Smooth muscle cell (in vitro differentiated cells): ENCODE measurements at regions not wholly inside any gene's neighbourhood (a gene's known extent, or its start where the extent isn't known, plus 50 kb on each side); places are given as distances from the start of the nearest gene placed in this dataset.

Experiments
- DNase-seq: peaks from one replicate; lab custom pipeline; 2025; ENCODE audit not compliant: unreplicated experiment; lab: John Stamatoyannopoulos, UW
- H2AFZ ChIP-seq: fragments of 200-600 bp; sonication (generic); 2 replicates; pipeline ENCODE4 v1.6.0; 2016; ENCODE audit warnings: antibody characterized with exemption, low read depth, mild to moderate bottlenecking
- H3F3A ChIP-seq: fragments of 200-600 bp; sonication (generic); 2 replicates; pipeline ENCODE4 v1.6.0; 2017; ENCODE audit warnings: antibody characterized with exemption, low read depth
- H3K27ac ChIP-seq: fragments of 200-600 bp; sonication (generic); 2 replicates; pipeline ENCODE4 v1.5.1; 2016; ENCODE audit warnings: low read depth, mild to moderate bottlenecking
- H3K27me3 ChIP-seq: fragments of 200-600 bp; sonication (generic); 2 replicates; pipeline ENCODE4 v1.6.1; 2016; ENCODE audit warnings: low read depth, mild to moderate bottlenecking
- H3K36me3 ChIP-seq: fragments of 200-600 bp; sonication (generic); 2 replicates; pipeline ENCODE4 v1.5.1; 2016; ENCODE audit warnings: low read depth
- H3K4me1 ChIP-seq: fragments of 200-600 bp; sonication (generic); 2 replicates; pipeline ENCODE4 v1.5.1; 2016; ENCODE audit warnings: low read depth
- H3K4me2 ChIP-seq: fragments of 200-600 bp; sonication (generic); 2 replicates; pipeline ENCODE4 v1.6.0; 2016; ENCODE audit warnings: mild to moderate bottlenecking
- H3K4me3 ChIP-seq: fragments of 200-600 bp; sonication (generic); 2 replicates; pipeline ENCODE4 v1.5.1; 2016; ENCODE audit warnings: mild to moderate bottlenecking
- H3K79me2 ChIP-seq: fragments of 200-600 bp; sonication (generic); 2 replicates; pipeline ENCODE4 v1.6.0; 2016; ENCODE audit warnings: low read depth, mild to moderate bottlenecking
- H3K9ac ChIP-seq: fragments of 200-600 bp; sonication (generic); 2 replicates; pipeline ENCODE4 v1.6.0; 2016; ENCODE audit warnings: low read depth
- H3K9me3 ChIP-seq: fragments of 200-600 bp; sonication (generic); replicated peaks from 2 replicates; pipeline ENCODE4 v1.5.1; 2016; ENCODE audit warnings: low read depth
- H4K20me1 ChIP-seq: fragments of 200-600 bp; sonication (generic); 2 replicates; pipeline ENCODE4 v1.6.0; 2016; ENCODE audit warnings: low read depth
- WGBS: methylation state at CpG from one replicate; pipeline ENCODE4 v1.1.7; 2016; ENCODE audit warnings: low lambda C conversion rate; 5-methylcytosine and 5-hydroxymethylcytosine counted together
- TF ChIP-seq, protein P1 (sequence below): fragments of 200-600 bp; sonication (generic); IDR thresholded peaks from 2 replicates; pipeline ENCODE4 v1.5.1; 2017; ENCODE audit warnings: borderline replicate concordance, mild to moderate bottlenecking, antibody characterized with exemption; ENCODE audit not compliant: insufficient read depth, poor library complexity, severe bottlenecking

DNA sequence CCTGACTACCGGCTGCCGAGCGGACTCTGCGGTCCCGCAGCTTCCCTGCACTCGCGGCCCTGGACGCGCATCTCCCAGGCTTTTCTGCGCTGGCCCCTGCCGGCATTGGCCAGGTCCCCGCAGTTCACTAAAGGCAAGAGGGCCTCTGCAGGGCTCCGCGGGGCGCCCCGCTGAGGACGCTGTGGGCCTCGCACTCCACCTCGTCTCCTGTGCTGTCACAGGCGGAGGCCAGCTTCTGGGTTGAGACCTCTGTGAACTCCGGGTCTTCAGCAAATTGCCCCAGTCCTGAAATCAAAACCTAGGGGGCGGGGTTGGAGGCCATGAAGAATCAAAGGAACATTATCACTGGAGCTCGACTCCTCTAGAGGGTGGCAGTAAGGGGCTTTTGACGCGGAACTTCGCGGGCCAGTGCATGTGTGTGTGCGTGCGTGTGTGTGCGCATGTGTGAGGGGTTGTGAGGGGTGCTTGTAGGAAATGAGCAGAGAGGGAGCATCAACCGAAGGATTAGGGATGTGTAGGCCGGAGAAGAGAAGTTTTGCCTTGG lies 68.5 kb upstream of the CAPRIN2 start:
- Histone ChIP-seq H4K20me1 (no peaks in the 10 kb centered on the region), H3K9ac (peak overlapping the region; percentile 46), H3K4me2 (peak overlapping the region; percentile 89), H3K27ac (peak overlapping the region; percentile 7), H3K4me1 (peaks cover 15% of the 10 kb centered on the region), H2AFZ (peak overlapping the region; percentile 98), H3K36me3 (no peaks in the 10 kb centered on the region), H3K27me3 (peaks cover 5% of the 10 kb centered on the region), H3K4me3 (peak overlapping the region; percentile 60), H3K9me3 (no peaks in the 10 kb centered on the region), H3F3A (no peaks in the 10 kb centered on the region), H3K79me2 (no peaks in the 10 kb centered on the region)
- TF ChIP-seq, protein P1, sequence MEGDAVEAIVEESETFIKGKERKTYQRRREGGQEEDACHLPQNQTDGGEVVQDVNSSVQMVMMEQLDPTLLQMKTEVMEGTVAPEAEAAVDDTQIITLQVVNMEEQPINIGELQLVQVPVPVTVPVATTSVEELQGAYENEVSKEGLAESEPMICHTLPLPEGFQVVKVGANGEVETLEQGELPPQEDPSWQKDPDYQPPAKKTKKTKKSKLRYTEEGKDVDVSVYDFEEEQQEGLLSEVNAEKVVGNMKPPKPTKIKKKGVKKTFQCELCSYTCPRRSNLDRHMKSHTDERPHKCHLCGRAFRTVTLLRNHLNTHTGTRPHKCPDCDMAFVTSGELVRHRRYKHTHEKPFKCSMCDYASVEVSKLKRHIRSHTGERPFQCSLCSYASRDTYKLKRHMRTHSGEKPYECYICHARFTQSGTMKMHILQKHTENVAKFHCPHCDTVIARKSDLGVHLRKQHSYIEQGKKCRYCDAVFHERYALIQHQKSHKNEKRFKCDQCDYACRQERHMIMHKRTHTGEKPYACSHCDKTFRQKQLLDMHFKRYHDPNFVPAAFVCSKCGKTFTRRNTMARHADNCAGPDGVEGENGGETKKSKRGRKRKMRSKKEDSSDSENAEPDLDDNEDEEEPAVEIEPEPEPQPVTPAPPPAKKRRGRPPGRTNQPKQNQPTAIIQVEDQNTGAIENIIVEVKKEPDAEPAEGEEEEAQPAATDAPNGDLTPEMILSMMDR: peak; percentile 23
- peak; percentile 37 for DNase-seq
- 21% methylated on average over 31 of the region's 32 CpGs for WGBS

DNA sequence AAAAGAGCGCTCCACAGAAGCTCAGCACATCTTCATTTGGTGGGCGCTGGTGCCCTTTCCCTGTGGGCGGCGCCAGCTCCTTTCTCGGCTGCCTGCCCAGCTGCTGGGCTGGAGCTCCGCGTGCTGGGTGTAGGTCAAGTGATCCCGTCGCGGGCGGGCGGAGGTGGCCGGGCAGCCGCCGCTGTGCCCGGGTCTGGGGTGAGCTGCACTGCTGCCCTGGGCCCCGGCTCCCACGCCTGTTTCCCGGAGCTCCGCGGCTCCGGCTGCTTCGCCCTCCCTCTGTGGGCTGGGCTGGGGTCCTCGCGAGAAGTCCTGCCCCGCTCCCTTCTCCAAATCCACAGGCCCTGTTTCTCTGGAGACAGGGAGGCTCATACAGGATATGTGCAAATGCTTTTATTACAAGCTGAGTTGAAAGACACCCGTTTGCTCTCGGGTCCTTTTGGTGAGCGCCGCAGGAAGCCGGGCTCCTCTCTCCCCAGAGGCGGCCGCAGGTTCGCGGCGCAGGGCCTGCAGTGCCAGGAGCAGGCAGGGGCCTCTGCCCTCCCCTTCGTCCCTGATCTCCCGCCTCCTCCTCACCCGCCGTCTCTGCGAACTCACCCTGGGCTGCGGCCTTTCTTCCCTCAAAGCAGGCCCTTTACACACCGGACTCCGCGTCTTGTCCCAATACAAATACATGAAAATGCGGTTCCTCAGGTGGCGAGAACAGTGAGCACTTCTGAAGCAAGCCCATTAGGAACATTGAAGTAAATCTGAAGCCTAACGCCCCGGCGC lies 67.8 kb upstream of the CAPRIN2 start:
- 1% methylated on average over 47 of the region's 50 CpGs for WGBS
- H3K9ac ChIP-seq: peak overlapping the region; percentile 46

DNA sequence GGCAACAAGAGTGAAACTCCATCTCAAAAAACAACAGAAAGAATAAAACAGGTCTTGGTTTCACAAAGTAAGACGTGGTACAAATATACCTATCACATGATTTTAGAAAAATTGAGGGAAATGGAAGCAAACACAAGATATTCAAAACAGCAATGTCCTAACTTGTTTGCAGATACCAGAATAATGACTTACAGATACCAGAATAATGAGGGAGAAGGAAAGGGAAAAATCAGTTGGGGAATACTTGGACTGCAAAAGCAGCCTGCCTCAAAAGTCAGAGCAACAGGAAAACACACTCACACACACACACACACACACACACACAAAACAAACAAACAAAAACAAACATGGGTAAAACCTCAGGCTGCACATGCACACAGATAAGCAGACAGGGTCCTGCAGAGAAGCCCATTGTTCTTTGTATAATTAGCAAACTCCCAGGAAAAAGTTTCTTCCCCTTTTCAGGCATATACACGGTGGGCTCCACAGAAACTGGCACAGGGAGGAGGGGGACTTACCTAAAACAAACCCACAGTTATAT lies 65.7 kb upstream of the CAPRIN2 start:
- Histone ChIP-seq H3K4me3 (no peak overlapping the region), H3K36me3 (no peaks in the 10 kb centered on the region), H3K27me3 (no peaks in the 10 kb centered on the region), H3K4me2 (no peak overlapping the region), H4K20me1 (no peaks in the 10 kb centered on the region), H3F3A (no peaks in the 10 kb centered on the region), H3K4me1 (peaks cover 15% of the 10 kb centered on the region), H3K9me3 (no peaks in the 10 kb centered on the region), H2AFZ (no peak overlapping the region), H3K79me2 (no peaks in the 10 kb centered on the region), H3K27ac (no peak overlapping the region), H3K9ac (no peak overlapping the region)
- WGBS: 75% methylated on average over 2 of the region's 2 CpGs
- TF ChIP-seq, protein P1: no peak
- DNase-seq: no peak

More for the DNA sequence above, 67.8 kb upstream of the CAPRIN2 start:
- H4K20me1 ChIP-seq: no peaks in the 10 kb centered on the region
- H3K9me3 ChIP-seq: no peaks in the 10 kb centered on the region
- peak overlapping the region; percentile 7 for H3K27ac ChIP-seq
- H3K4me1 ChIP-seq: peaks cover 15% of the 10 kb centered on the region
- H3K4me2 ChIP-seq: peak overlapping the region; percentile 89
- H3K79me2 ChIP-seq: no peaks in the 10 kb centered on the region
- peak; percentile 52 for DNase-seq
- no peaks in the 10 kb centered on the region for H3K36me3 ChIP-seq
- peaks cover 5% of the 10 kb centered on the region for H3K27me3 ChIP-seq
- H3K4me3 ChIP-seq: peak overlapping the region; percentile 60
- TF ChIP-seq, protein P1: no peak
- H3F3A ChIP-seq: no peaks in the 10 kb centered on the region
- H2AFZ ChIP-seq: peak overlapping the region; percentile 98

DNA sequence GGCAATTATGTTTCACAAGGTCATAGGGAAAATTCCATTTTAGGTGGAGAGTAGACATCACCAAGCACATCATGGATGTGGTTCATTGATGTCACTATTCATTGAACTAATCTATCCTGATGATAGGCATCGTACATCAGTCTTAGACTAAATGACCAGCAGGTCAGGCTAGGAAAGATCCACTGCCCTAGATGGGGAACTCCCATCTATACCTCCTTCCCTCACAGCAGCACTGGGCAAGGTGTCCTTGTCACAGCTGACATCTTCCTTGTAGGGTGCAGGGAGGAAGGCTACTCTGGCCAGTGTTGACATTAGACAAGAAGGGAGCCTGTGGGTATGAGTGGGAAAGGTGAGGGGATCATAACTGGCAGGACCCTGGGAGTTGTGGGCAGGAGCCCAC lies 63.8 kb upstream of the CAPRIN2 start:
- H3K4me3 ChIP-seq: no peak overlapping the region
- H3F3A ChIP-seq: no peaks in the 10 kb centered on the region
- no peaks in the 10 kb centered on the region for H4K20me1 ChIP-seq
- H3K27ac ChIP-seq: no peak overlapping the region
- H3K4me2 ChIP-seq: no peak overlapping the region
- no peak overlapping the region for H3K9ac ChIP-seq
- H3K4me1 ChIP-seq: peaks cover 15% of the 10 kb centered on the region
- no peaks in the 10 kb centered on the region for H3K36me3 ChIP-seq
- DNase-seq: no peak
- no peaks in the 10 kb centered on the region for H3K27me3 ChIP-seq
- 100% methylated on average over 1 of the region's 1 CpG for WGBS
- H2AFZ ChIP-seq: no peak overlapping the region
- TF ChIP-seq, protein P1: no peak
- no peaks in the 10 kb centered on the region for H3K79me2 ChIP-seq
- no peaks in the 10 kb centered on the region for H3K9me3 ChIP-seq
